GM19372 (cell line): ENCODE measurements at regions not wholly inside any gene's neighbourhood (a gene's known extent, or its start where the extent isn't known, plus 50 kb on each side); places are given as distances from the start of the nearest gene placed in this dataset.
"Not testable (repeated sequence)": the region's sequence is repeated elsewhere in the genome, so short reads cannot be mapped to it uniquely, and the experiment has no call there.

Experiments used
- ATAC-seq: cut with Tn5 transposase; IDR thresholded peaks from one replicate; pipeline ENCODE4 v1.9.1; 2021; ENCODE audit warnings: mild to moderate bottlenecking, low read depth, moderate library complexity; ENCODE audit not compliant: unreplicated experiment

DNA sequence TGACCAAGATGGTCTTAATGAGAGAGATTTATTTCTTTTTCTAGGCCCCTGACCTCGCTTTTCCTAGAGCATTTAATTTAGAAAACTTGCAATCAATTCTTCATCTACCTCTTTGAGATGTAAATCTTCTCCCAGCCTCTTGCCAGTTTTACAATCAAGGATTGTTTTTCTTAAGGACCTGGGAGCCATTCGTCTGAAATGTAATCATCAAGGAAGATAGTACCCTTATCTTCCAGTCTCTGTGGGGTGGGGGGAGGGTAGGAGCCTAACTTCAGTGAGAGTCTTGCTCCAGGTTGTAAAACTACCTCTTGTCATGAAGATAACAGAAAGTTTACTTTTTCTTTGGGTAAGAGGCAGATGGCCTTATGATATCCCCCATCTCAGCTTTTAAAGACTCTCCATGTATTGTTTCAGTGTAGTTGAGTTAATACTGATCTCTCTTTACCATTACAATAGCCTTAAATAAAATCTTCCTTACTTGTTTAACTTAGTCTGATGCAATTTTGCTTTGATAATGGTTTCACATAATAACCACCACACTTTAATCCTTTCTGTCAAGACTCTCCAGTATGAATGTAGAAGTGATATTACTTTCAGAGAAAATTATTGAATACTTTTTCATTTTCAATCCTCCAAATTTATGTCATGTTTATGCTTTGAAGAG is 110.2 kb upstream of the CPHXL start:
- no peak for ATAC-seq

DNA sequence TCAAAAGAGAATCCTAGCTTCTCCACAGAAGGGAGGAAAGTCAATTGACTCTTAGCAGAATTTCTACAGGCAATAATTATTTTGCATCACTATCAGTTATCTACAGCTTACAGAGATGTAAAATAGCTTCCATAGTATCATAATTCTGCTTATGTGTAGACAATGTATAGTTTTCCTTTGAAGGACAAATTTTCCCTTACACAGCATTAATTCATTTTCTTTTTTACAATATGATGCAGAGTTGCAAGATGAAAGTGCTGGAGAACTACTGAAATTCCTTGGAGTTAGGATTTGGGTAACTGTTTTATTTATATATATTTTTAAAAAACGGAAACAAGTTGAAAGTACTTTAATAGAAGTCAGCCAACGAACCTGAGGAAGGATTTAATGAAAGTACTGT is 111.0 kb upstream of the CPHXL start:
- ATAC-seq = no peak

DNA sequence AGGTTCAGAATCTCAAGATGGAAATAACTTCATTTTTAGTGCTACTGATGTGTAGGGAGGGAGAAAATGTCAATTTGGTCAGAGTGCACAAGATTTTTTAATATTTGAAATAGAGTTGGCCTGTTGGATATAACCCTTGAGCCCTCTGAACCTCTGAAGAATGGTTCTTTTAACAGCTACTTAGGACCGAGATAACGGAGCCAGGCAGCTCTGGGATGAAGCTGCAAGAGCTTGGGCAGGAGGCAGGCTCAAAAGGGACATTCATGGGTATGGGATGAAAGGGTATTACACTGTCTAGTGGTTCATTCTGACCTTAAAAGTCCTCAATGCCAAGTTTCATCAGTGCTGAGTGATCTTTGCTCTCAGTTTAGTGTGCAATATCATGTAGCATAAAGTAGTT is 111.4 kb upstream of the CPHXL start:
- ATAC-seq = no peak

DNA sequence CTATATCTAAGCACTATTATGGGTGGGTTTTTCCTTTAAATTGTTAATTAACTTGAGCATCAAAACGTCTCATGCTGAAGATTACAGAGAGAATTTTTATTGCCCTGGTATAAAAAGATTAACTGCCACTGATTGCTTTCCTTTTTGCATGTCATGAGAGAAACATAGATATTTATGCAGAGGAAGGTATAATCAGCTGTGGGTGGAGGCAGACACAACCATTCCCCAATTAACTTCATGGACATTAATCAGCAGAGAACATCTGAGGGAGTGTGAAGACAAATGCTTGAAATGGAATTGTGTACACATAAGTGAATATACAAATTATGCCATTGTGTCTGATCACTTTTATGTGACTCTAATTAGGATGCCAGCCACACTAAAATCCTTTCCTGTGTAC is 115.2 kb upstream of the CPHXL start:
- ATAC-seq = no peak

DNA sequence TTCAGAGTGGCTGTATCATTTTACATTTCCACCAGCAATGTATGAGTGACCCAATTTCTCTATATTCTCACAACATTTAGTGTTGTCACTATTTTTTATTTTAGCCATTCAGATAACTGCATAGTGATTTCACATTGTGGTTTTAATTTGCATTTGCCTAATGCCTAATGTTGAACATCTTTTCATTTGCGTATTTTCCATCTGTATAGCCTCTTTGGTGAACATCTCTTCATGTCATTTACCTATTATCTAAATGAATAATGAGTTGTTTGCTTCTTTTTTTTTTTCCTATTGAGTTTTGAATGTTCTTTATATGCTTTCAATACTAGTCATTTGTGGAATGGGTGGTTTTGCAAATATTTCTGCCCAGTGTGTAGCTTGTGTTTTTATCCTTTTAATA is 120.9 kb upstream of the CPHXL start:
- ATAC-seq = no peak

DNA sequence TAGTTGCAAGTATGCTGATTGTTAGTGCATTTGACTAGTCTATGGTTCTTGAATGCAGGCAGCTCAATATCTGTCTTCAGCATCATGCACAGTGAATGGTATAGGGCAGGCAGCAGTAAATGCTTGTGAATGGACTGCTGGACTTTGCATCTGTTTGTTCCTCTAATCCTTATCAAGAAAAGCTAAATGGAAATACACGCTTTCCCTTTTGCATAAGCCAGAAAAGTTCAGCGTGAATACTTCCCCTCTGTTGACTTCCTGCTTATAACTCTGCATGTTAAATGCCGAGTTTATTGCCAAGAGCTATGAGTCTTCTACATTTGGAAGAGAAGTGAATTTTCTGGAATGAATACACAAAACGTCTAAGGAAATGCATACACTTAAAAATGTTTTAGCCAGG is 127.9 kb upstream of the CPHXL start:
- ATAC-seq = no peak

DNA sequence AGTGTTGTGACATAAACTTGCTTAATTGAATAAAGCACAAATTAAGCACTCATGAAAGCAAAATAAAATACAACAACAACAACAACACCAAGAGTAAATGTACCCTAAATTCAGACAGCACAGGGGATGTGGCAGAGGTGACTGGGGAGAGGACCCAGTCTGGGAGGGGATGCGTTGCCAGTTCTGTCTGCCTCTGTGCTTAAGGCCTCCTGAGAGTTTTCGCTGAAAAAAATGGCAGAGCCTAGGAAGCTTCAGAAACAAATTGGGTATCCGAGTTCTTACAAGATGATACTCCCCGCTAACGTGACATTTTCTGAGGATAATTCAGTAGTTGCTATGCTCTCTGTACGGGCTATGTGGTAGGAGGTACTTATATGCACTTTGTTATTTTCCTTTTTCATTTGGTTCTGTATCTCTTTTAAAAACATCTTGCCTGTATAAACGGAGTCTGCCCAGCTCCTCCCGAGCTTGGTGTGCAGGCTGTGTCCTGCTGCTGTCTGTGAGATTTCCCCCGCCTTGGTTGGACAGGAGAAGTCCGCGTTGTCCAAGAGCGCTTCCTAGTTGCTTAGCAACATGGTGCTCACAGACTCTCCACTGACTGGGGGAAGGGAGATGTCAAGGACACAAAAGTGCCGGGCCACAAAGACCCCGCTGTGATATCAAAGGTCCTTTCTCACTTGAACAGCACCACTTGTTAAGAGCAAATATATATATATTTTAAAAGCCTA is 134.2 kb upstream of the CPHXL start:
- no peak for ATAC-seq

DNA sequence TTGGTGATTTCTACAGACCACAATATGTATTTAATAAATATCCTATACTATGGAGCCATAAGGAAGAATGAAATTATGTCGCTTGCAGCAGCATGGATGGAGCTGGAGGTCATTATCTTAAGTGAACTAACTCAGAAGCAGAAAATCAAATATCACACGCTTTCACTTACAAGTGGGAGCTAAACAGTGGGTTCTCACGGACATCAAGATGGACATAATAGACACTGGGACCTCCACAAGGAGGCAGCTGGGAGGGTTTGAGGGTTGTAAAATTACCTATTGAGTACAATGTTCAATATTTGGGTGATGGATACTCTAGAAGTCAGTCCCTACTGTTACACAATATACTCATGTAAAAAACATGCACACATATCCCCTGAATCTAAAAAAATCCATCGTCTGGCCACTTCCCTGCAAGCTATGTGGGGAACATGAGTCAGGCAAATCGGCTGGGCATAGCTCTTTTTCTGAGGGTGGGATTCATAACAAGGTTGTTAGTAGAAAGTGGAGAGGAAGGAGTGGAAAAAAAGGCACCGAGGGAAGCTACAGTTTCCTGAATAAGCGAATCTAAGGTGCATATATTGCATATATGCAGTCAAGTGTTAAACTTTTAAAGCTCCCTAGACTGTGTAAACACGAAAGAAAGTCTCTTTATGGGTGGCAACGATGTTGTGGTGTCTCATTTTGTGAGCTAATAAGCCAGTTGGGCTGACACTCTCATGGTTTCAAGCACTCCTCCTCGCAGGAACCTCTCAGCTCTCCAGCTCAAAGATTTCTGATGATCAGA is 135.2 kb upstream of the CPHXL start:
- no peak for ATAC-seq

DNA sequence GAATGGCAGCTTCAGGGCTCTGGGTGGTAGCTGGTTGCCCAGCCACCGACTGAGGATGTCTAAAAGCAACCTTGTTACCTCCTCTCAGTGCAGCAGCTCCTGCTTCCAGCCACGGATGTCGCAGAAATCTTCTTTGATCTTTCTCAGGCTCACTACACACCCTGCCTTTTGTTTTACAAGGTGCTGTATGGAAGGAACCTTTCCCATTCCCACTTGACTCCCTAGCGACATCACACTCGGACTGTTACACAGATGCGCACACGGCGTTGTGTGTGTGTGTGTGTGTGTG is 135.8 kb upstream of the CPHXL start:
- no peak for ATAC-seq

DNA sequence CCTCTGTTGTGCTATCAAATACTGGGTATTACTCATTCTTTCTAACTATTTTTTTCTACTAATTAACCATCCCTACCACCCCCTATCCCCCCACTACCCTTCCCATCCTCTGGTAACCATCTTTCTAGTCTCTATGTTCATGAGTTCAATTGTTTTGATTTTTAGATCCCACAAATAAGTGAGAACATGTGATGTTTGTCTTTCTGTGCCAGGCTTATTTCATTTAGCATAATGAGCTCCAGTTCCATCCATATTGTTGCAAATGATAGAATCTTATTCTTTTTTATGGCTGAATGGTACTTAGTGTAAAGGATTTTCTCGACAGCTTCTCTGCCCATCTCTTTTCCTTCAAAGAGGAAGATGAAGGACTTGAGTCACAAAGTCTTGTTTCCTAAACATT is 138.0 kb upstream of the CPHXL start:
- no peak for ATAC-seq

DNA sequence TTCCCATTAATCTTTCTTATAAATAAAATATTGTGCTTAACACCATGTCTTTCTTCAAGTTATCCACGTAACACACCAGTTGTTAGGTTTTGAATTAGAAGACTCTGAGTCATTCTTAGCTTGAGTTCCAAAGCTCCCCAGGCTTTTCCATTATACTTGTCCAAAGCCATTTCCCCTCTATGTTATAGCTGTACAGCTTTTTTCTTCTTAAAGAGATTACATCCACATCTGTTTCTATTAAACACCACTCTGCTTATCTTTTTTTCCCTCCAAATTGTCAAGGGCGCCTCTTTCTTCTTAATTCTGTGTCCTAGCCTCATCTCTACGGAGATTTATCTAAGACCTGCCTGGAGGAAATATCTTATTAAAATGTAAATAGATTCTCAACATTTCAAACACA is 139.4 kb upstream of the CPHXL start:
- no peak for ATAC-seq

DNA sequence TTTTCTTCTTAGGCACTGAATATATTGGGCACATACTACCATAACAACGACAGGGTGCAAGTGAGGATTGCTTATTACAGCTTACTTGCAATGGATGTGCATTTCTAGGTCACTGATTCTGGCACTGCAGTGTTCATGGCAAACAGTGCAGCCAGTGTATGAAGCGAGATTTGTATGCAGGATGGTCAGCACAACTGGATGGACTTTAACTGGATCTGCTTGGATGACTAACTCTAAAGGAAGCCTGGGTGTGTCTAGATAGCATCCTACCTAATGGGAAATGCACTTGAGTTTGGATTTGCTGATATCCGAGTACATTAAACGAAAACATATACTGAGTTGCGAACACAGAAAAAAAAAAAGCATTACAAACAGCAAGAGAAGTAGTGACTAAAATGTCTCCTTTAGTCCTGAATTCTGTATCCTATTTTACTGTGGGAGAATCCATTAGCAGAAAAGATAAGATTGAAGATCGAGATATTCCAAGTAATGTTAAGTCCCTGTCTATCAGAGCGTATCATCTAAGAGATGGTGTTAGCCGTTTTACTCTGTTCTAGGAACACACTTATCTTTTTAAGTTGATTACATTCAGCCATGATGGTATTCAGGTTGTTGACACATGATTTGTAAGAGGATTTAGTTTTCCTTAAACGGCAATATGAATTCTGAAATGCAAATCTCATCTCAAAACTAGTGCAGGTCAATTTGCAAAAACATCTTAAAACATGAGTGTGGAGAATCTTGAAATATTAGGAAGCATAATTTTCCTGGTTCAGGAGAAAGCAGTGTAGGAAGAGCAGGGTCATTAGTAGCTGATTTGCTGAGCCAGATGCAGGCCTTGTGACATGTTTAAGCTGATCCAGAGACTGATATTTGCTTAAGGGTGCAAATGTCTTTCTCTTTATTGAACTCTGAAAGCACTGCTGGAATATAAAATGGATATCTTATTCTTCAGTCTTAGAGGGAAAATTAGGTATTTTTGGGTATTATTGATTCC is 142.6 kb upstream of the CPHXL start:
- no peak for ATAC-seq

DNA sequence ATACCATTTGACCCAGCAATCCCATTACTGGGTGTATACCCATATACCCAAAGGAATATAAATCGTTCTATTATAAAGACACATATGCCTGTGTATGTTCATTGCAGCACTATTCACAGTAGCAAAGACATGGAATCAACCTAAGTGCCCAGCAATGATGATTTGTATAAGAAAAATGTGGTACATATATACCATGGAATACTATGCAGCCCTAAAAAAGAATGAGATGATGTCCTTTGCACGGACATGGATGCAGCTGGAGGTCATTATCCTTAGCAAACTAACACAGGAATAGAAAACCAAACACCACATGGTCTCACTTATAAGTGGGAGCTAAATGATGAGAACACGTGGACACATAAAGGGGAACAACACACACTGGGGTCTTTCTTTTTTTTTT is 155.0 kb upstream of the CPHXL start:
- ATAC-seq = not testable (repeated sequence)

DNA sequence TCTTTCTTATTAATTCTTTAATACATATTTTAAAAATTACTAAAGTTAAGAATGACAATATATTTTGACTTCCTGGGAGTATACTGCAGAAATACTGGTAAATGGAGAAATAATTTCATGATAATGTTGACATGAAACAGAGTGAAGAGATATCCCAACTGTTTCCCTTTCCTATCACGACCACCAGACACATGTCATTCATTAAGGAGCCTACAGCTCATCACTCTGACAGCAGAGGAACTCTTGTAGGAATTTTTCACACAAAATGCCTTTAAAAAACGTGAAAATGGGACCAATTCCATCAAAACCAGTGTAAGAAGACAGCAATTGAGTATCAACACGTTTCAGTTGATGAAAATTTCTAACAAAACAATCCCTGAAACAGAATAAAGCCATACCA is 172.9 kb upstream of the CPHXL start:
- ATAC-seq = no peak

DNA sequence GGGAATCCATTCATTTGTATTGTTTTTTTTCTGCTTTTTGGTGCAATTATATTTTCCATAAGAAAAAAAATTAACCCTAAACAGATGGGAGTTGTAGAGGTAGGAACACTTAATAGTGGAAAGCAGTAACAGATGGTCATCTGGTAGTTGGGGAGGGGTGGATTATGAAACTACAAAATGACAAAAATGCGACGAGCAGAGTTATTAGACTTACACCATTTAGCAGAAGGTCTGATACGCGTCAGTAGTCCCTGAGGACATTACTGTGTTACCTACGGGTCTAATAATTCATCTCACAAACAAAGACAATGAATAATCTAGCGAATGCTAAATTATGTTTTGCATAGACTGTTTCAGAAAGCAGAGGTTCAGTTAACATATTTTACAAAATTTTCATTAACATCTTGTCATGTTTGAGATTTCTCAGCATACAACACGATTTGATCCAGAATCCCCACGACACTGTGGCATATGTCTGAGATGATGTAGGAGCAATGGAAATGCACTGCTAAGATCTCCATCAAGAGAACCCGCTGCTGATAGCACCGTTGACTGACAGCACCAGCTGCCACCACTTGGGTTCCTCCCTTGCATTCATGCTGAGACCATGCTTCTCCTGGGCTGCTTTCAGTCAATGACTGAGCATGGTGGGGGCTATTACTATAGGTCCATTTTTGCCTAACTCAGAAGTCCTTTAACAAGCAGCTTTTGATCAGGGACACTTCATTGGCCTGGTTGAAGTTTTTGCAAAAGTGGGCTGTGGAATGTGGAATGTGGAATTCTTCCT is 182.2 kb upstream of the CPHXL start:
- no peak for ATAC-seq

DNA sequence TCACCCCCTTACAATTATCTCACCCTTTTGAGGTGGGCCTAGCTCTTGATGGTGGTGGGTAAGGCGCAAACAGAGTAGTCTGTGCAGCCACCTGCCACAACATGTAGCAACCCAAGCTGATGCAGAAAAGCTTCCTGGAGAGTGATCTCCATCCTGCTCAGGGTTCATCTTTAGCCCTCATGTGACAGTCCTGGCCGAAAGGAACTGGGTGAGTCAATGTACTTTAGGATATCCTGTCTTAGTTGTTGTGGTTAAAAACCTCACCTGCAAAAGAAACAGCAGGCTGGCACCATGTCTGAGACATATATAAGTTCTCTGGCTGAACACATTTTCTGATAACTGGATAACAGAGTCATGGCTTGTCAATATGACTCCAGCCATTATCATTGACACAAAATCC is 183.5 kb upstream of the CPHXL start:
- no peak for ATAC-seq

DNA sequence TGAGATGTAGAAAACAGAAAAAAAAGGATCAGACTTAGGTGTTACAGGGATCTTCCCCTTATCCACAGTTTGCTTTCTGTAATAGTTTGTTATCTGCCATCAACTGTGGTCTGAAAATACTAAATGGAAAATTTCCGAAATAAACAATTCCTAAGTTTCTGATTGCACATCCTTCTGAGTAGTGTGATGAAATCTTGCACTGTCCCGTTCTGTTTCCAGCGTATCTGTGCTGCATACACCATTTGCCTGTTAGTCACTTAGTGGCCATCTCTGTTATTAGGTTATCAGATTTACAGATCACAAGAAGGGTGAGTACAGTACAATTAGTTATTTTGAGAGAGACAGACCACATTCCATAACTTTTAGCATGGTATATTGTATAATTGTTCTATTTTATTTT is 185.6 kb upstream of the CPHXL start:
- ATAC-seq = no peak

DNA sequence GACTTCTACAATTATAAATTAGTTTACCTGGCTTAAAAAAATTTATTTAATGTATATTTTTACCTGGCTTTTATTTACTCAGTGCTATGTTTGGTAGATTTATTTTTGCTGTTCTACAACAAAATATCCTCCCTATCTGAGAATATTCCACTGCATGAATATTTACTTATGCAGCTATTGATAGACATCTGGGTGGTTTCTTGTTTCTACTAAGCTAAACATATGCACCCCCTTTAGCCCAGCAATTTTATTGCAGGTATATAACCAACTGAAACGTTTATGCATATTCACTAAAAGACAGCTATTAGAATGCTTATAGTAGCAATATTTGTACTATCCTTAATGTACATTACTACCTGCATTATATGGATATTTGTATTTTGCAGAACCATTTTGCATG is 187.7 kb upstream of the CPHXL start:
- ATAC-seq = no peak

DNA sequence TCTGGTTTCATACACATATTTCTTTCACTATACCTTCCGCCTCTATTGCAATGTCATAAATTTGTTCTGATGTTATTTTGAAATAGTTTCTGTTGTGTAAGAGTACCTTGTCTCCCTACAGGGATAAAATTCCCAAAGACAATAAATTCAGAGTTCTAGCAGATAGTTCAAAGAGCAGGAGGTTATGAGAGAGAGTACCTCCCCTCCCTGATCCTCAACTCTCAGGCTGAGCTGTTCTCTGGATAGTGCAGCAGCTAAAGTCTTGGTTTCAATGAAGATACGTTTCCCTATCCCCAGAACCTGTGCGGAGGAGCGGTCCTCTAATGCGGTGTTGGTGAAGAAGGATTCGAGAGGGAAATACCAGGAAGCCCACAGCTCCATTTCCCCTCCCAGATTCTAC is 190.2 kb upstream of the CPHXL start:
- ATAC-seq = no peak

DNA sequence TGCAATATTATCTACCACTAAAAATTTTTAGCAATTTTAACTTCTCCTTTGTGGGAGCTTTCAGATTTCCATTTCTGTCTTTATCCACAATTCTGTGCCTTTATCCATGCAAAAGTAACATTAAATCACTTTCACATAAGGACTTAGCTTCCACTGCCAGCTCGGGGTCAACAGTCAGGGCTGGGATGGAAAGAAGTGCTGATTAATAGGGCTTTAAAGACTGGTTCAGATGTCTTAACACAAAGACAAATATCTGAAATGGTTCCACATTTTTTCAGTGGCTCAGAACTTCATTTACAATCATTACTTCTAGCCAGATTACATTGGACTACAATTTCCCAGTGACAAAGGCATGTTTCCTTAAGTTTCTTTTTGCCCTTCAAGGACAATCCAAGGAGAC is 191.8 kb upstream of the CPHXL start:
- ATAC-seq = no peak
